GM19463 (cell line): ENCODE measurements at regions not wholly inside any gene's neighbourhood (a gene's known extent, or its start where the extent isn't known, plus 50 kb on each side); places are given as distances from the start of the nearest gene placed in this dataset.
"Not testable (repeated sequence)": the region's sequence is repeated elsewhere in the genome, so short reads cannot be mapped to it uniquely, and the experiment has no call there.

Experiments
- ATAC-seq: cut with Tn5 transposase; IDR thresholded peaks from one replicate; pipeline ENCODE4 v1.9.1; 2021; ENCODE audit warnings: mild to moderate bottlenecking, moderate library complexity; ENCODE audit not compliant: unreplicated experiment

DNA sequence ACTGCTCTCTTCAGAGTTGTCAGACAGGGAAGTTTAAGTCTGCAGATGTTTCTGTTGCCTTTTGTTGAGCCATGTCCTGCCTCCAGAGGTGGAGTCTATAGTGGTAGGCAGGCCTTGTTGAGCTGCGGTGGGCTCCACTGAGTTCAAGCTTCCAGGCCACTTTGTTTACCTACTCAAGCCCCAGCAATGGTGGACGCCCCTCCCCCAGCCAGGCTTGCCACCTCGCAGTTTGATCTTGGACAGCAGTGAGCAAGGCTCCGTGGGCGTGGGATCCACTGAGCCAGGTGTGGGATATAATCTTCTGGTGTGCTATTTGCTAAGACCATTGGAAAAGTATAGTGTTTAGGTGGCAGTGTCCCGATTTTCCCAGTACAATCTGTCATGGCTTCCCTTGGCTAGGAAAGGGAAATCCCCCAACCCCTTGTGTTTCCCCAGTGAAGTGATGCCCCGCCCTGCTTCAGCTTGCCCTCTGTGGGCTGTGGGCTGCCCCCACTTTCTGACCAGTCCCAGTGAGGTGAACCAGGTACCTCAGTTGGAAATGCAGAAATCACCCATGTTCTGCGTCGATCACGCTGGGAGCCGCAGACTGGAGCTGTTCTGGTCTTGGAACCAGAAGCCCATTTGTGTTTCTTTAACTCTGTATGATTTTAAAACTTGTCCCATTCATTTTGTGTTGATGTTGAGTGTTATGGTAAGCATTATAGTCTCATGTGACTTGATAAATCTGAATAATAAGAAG lies 89.2 kb upstream of the CALCR start:
- ATAC-seq = no peak

DNA sequence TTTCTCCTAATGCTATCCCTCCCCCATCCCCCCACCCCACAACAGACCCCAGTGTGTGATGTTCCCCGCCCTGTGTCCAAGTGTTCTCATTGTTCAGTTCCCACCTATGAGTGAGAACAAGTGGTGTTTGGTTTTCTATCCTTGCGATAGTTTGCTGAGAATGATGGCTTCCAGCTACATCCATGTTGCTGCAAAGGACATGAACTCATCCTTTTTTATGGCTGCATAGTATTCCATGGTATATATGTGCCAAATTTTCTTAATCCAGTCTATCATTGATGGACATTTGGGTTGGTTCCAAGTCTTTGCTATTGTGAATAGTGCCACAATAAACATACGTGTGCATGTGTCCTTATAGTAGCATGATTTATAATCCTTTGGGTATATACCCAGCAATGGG lies 83.6 kb upstream of the CALCR start:
- ATAC-seq = not testable (repeated sequence)

DNA sequence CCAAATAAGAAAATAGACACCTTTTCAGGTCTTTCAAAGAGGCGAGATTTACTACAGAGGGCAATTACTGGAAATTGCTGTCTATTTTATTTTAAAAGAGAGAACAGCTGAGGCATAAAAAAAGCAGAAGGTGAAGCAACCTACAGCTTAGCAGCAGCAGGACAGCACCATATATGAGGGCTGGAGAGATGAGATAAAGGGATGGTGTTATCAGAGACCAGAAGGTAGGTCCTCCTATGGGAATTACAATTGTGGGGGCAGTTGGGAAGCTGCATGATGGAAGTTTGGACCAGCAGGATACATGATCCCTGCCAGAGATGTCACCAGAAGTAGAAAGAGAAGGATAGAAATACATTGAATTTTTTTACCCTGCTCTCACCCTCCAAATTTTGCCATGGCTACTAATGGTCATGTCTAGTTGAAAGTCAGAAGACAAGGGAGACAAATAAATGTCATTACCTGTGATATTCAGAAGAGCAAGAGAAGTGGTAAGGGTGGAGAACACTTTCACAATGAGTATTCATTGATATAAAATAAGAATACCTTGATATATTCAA lies 77.2 kb upstream of the CALCR start:
- ATAC-seq = no peak

DNA sequence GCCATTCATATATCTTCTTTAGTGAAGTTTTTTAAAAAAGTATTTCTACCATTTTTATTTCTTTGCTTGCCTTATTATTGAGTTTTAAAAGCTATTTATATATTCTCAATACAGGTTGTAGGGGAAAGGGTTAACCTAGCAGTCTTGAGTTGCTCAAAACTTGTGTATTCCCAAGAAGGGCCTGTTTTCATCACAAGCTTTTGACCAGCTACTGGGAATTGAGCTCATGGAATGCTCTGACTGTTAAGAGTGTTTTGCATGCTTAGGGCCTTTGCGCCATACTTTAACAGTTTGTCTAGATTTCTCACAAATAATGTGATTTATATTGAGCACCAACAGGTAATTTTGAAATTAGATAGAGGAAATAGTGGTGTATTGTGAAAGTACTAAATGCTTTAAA lies 72.0 kb upstream of the CALCR start:
- no peak for ATAC-seq

DNA sequence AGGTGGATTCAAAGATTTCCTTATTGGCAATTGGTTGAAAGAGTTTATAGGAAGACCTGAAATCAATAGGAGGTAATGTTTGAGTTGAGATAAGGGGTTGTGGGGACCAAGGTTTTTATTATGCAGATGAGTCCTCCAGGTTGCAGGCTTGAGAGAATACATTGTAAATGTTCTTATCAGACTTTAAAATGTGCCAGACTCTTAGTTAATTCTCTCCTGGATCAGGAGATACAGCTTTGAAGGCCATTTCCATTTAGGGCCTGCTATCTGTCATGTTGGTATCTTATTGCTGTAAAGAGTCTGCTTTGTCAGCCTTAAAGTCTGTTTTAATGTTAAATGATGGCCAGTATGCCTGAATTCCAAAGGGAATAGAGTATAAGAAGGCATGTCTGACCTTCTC lies 61.8 kb upstream of the CALCR start:
- no peak for ATAC-seq

DNA sequence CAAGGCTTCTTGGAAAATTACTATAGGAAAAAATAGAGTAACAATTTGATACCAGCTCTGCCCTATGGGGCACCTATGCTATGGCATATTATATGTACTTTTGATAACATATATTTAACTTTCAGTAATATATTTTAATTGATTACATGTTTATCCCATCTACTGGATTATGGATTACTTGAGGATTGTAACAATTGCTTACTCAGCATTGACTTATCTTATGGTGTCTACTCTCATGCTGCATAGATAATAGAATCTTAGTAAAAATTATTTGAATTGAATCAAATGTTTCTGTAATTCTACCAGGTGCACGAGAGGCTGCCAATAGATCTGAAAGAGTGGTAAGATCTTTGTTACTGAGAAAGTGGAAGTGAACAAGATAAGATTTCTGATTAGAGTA lies 57.8 kb upstream of the CALCR start:
- ATAC-seq = no peak

DNA sequence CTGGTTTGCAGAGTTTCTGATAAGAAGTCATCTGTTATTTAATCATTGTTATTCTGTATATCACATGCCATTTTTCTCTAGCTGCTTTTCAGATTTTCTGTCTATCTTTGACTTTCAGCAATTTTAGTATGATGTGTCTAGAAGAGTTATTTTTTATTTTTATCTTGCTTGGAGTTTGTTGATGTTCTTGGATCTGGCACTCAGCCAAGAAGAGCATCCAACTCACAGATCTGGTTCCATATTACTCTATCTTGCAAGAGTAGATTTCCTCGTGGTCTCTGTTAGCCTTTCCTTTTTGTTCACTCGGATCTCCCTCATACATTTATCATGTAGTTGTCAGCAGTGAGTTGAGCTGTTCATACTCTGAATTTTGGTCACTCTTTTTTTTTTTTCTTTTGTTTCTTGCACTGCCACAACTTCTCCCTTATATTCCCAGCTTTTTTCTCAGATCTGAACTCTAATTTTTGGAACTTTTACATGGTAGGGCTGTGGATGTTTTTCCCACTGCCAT lies 54.8 kb upstream of the CALCR start:
- no peak for ATAC-seq

DNA sequence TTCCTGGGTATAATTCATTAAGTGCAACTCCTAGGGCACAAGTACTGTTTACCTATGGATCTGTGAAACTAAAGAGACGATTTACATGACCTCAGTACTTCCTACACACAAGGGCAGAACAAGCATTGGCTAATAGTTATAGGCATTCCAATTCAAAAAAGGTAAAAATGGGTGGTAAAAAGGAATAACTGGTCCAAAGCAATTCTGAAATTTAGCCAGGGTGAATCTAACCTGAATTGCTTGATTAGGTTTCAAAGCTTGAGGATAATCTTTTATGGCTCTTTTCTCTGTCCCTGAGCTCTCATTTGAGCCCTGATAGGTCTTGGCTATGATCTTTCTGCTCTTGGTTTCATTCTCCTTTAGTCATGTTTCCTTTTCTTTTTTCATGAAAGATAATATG lies 52.3 kb upstream of the CALCR start:
- no peak for ATAC-seq
